ENCODE measurements at regions not wholly inside any gene's neighbourhood (a gene's known extent, or its start where the extent isn't known, plus 50 kb on each side); places are given as distances from the start of the nearest gene placed in this dataset.

DNA sequence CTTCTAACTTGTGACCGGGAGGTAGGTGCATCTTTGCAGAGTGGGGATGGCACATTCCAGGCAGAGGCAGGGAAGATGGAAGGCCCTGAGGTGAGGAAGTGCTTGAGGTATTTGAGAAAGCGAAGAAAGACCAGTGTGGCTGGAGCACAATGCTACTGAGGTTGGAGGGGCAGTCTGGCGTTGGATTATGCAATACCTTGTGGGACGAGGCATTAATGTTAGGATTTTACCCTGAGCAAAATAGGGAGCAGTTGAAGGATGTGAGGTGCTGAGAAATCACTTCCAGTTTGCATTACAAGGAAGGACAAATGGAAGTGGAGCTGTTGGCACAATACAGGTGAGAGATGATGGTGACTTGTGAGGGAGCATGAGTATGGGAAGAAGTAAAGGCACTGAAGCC, 145.5 kb downstream of the KCNA5 start:
- H3K36me3 ChIP-seq (ENCODE audit: control insufficient read depth in 4 of 4, insufficient read depth in 3 of 4, low read depth in 1 of 4, low read length in 3 of 4), result no peaks in the 10 kb centered on the region
- H3K9ac ChIP-seq (ENCODE audit: low read depth in 1 of 2, low read length in 2 of 2), result no peak overlapping the region
- DNase-seq (ENCODE audit: low spot score), result no peak
- WGBS, result 67% methylated on average over 4 of the region's 4 CpGs
- H3K4me1 ChIP-seq (ENCODE audit: control insufficient read depth in 4 of 4, insufficient read depth in 4 of 4, low read length in 3 of 4), result no peaks in the 10 kb centered on the region
- H3K9me3 ChIP-seq (ENCODE audit: control insufficient read depth in 4 of 4, low read length in 3 of 4), result no peaks in the 10 kb centered on the region
- TF ChIP-seq HNF4A (conservative IDR thresholded peaks at IDR 0.05) (no peak), JUND (IDR thresholded peaks at IDR 0.05) (no peak), YY1 (IDR thresholded peaks at IDR 0.05) (no peak), NR2F2 (IDR thresholded peaks at IDR 0.05) (no peak), FOXA1 (IDR thresholded peaks at IDR 0.05) (no peak), HNF4G (IDR thresholded peaks at IDR 0.05) (no peak), TAF1 (conservative IDR thresholded peaks at IDR 0.05) (no peak), EGR1 (IDR thresholded peaks at IDR 0.05; ENCODE audit: low read depth in 2 of 2) (no peak)
- TF ChIP-seq, protein P1, sequence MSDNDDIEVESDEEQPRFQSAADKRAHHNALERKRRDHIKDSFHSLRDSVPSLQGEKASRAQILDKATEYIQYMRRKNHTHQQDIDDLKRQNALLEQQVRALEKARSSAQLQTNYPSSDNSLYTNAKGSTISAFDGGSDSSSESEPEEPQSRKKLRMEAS (IDR thresholded peaks at IDR 0.05), result no peak
- TF ChIP-seq, protein P2, sequence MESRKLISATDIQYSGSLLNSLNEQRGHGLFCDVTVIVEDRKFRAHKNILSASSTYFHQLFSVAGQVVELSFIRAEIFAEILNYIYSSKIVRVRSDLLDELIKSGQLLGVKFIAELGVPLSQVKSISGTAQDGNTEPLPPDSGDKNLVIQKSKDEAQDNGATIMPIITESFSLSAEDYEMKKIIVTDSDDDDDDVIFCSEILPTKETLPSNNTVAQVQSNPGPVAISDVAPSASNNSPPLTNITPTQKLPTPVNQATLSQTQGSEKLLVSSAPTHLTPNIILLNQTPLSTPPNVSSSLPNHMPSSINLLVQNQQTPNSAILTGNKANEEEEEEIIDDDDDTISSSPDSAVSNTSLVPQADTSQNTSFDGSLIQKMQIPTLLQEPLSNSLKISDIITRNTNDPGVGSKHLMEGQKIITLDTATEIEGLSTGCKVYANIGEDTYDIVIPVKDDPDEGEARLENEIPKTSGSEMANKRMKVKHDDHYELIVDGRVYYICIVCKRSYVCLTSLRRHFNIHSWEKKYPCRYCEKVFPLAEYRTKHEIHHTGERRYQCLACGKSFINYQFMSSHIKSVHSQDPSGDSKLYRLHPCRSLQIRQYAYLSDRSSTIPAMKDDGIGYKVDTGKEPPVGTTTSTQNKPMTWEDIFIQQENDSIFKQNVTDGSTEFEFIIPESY (IDR thresholded peaks at IDR 0.05), result no peak
- TF ChIP-seq, protein P3, sequence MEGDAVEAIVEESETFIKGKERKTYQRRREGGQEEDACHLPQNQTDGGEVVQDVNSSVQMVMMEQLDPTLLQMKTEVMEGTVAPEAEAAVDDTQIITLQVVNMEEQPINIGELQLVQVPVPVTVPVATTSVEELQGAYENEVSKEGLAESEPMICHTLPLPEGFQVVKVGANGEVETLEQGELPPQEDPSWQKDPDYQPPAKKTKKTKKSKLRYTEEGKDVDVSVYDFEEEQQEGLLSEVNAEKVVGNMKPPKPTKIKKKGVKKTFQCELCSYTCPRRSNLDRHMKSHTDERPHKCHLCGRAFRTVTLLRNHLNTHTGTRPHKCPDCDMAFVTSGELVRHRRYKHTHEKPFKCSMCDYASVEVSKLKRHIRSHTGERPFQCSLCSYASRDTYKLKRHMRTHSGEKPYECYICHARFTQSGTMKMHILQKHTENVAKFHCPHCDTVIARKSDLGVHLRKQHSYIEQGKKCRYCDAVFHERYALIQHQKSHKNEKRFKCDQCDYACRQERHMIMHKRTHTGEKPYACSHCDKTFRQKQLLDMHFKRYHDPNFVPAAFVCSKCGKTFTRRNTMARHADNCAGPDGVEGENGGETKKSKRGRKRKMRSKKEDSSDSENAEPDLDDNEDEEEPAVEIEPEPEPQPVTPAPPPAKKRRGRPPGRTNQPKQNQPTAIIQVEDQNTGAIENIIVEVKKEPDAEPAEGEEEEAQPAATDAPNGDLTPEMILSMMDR (IDR thresholded peaks at IDR 0.05; ENCODE audit: low read depth, low read length, missing input control), result no peak
- H3K27ac ChIP-seq (ENCODE audit: low read depth in 1 of 2, low read length in 2 of 2), result no peak overlapping the region
- H3K4me3 ChIP-seq (ENCODE audit: low read depth in 1 of 3, low read length in 3 of 3), result no peak overlapping the region
- no peaks in the 10 kb centered on the region for H3K27me3 ChIP-seq (ENCODE audit: control insufficient read depth in 4 of 4, insufficient read depth in 4 of 4, low read length in 3 of 4)

DNA sequence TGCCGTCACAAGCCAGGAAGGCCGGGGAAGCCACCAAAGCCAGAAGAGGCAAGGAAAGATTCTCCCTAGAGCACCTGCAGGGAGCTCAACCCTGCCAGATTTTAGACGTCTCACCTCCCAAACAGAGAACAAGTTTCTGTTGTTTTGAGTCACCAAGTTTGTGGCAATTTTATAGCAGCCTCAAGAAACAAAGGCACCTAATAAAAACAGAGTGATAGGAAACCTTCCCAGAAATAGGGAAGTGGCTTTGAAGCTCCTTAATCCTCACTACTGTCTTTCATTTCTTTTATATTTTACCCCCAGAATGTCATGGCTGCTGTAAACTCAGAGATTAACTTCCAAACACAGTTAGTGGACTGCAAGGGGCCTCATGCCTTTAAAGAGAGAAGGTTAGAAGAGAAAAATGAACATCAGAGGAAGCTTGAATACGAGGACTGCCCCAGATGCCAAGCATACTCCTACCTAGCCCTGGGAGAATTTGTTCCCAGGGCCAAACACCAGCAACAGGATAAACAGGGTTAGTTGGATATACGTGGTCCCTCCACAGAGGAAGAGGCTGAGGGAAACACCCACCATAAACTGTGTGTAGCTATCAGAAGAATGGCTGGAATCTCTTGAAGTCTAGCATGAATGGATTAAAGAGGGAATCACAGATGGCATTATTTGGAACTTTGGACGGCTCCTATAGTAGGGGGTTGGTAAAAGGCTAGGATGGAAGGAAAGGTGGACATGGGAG, 148.3 kb downstream of the KCNA5 start:
- no peak for DNase-seq (ENCODE audit: low spot score)
- Histone ChIP-seq H3K9ac (ENCODE audit: low read depth in 1 of 2, low read length in 2 of 2) (no peak overlapping the region), H3K4me3 (ENCODE audit: low read depth in 1 of 3, low read length in 3 of 3) (no peak overlapping the region), H3K9me3 (ENCODE audit: control insufficient read depth in 4 of 4, low read length in 3 of 4) (no peaks in the 10 kb centered on the region), H3K4me1 (ENCODE audit: control insufficient read depth in 4 of 4, insufficient read depth in 4 of 4, low read length in 3 of 4) (no peaks in the 10 kb centered on the region), H3K27me3 (ENCODE audit: control insufficient read depth in 4 of 4, insufficient read depth in 4 of 4, low read length in 3 of 4) (peaks cover 0 to 1% (median 0%) of the 10 kb centered on the region in 4 donors), H3K27ac (ENCODE audit: low read depth in 1 of 2, low read length in 2 of 2) (no peak overlapping the region), H3K36me3 (ENCODE audit: control insufficient read depth in 4 of 4, insufficient read depth in 3 of 4, low read depth in 1 of 4, low read length in 3 of 4) (no peaks in the 10 kb centered on the region)
- WGBS, result 75% methylated on average over 6 of the region's 6 CpGs
- TF ChIP-seq SP1 (IDR thresholded peaks at IDR 0.05) (no peak), YY1 (IDR thresholded peaks at IDR 0.05) (no peak), FOXA1 (IDR thresholded peaks at IDR 0.05) (no peak), FOXA2 (IDR thresholded peaks at IDR 0.05) (no peak), HNF4G (IDR thresholded peaks at IDR 0.05) (no peak), TAF1 (conservative IDR thresholded peaks at IDR 0.05) (no peak), RAD21 (IDR thresholded peaks at IDR 0.05) (no peak)
- TF ChIP-seq, protein P4, sequence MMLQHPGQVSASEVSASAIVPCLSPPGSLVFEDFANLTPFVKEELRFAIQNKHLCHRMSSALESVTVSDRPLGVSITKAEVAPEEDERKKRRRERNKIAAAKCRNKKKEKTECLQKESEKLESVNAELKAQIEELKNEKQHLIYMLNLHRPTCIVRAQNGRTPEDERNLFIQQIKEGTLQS (IDR thresholded peaks at IDR 0.05), result no peak
- TF ChIP-seq, protein P3 (IDR thresholded peaks at IDR 0.05; ENCODE audit: low read depth, low read length, missing input control), result no peak
